ENCODE measurements at regions not wholly inside any gene's neighbourhood (a gene's known extent, or its start where the extent isn't known, plus 50 kb on each side); places are given as distances from the start of the nearest gene placed in this dataset.

DNA sequence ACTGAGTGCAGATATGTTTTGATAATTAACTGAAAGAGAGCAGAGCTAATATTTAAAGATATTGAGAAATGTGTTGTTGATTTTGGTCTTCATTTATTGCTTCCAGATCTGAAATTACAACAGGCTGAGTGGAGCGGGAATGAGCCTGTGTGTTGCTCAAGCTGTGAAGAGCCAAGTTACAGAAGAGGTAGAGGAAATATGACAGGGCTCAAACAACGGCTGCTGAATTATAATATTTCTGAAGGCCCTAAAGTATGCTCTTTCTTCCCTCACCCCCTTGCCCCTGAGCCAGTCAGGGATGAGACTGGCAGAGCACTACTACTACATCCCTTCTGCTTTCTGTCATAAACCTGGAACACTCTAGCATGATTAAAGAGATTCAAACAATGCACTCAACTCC lies 115.6 kb downstream of the FANCF start:
- no peak for DNase-seq (ENCODE audit: low spot score in 2 of 2)
- Histone ChIP-seq H3K9me3 (no peaks in the 10 kb centered on the region), H3K27ac (no peak overlapping the region), H3K36me3 (no peaks in the 10 kb centered on the region), H3K4me3 (no peak overlapping the region), H3K4me1 (no peaks in the 10 kb centered on the region), H3K27me3 (no peaks in the 10 kb centered on the region)
- 47 to 60% methylated on average over 2 of the region's 2 CpGs for WGBS, 2 donors
- TF ChIP-seq EP300 (IDR thresholded peaks at IDR 0.05), result no peak
- TF ChIP-seq POLR2A (IDR thresholded peaks at IDR 0.05), result no peak
- TF ChIP-seq, protein P1, sequence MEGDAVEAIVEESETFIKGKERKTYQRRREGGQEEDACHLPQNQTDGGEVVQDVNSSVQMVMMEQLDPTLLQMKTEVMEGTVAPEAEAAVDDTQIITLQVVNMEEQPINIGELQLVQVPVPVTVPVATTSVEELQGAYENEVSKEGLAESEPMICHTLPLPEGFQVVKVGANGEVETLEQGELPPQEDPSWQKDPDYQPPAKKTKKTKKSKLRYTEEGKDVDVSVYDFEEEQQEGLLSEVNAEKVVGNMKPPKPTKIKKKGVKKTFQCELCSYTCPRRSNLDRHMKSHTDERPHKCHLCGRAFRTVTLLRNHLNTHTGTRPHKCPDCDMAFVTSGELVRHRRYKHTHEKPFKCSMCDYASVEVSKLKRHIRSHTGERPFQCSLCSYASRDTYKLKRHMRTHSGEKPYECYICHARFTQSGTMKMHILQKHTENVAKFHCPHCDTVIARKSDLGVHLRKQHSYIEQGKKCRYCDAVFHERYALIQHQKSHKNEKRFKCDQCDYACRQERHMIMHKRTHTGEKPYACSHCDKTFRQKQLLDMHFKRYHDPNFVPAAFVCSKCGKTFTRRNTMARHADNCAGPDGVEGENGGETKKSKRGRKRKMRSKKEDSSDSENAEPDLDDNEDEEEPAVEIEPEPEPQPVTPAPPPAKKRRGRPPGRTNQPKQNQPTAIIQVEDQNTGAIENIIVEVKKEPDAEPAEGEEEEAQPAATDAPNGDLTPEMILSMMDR (IDR thresholded peaks at IDR 0.05), result no peak

DNA sequence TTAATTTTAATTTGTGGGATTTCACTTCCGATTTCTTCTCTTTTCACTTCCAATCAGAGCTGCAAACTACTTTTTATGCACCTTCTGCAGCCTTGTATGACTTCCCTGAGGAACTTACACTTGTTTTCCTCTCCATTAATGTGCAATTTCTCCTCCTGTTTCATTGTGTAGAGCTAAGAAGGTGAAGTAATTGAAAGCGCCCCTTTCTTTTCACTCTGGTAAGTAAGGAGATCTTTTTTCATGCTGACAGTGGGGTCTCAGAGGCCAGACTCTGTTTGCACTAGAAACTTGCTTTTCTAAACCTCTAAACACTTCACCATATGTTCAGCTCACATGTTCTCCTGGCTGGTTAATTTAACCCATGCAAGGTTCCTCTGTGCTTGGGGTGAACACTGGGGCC lies 117.0 kb downstream of the FANCF start:
- Histone ChIP-seq H3K4me3 (no peak overlapping the region), H3K9me3 (no peaks in the 10 kb centered on the region), H3K4me1 (no peaks in the 10 kb centered on the region), H3K27me3 (no peaks in the 10 kb centered on the region), H3K36me3 (no peaks in the 10 kb centered on the region), H3K27ac (no peak overlapping the region)
- TF ChIP-seq, protein P1 (IDR thresholded peaks at IDR 0.05), result no peak
- TF ChIP-seq POLR2A (IDR thresholded peaks at IDR 0.05) (no peak), EP300 (IDR thresholded peaks at IDR 0.05) (no peak)
- WGBS, 2 donors, result 56 to 76% methylated on average over 2 of the region's 2 CpGs
- no peak for DNase-seq (ENCODE audit: low spot score in 2 of 2)

DNA sequence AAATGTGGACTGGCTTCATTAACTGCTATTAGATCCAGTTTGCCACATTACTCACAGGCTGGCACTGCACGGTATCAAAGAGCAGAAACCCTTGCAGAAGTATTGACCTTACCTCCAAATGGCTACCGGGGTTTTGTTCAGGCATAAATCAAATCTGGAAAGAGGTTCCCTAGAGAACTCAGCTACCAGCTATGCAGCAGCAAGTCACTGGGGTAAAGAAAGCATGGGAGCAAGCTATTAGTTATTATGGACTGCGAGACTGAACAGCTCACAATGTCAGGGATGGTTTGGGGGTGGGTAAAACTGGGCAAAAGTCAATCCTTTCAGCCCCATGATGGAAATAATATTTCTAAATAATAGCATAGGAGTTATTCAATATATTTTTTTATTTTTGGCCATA lies 128.1 kb downstream of the FANCF start:
- 51 to 63% methylated on average over 3 of the region's 3 CpGs for WGBS, 2 donors
- TF ChIP-seq EP300 (IDR thresholded peaks at IDR 0.05), result no peak
- TF ChIP-seq POLR2A (IDR thresholded peaks at IDR 0.05), result no peak
- TF ChIP-seq, protein P1 (IDR thresholded peaks at IDR 0.05), result no peak
- Histone ChIP-seq H3K4me3 (no peak overlapping the region), H3K9me3 (no peaks in the 10 kb centered on the region), H3K27me3 (no peaks in the 10 kb centered on the region), H3K4me1 (no peaks in the 10 kb centered on the region), H3K27ac (no peak overlapping the region), H3K36me3 (no peaks in the 10 kb centered on the region)
- DNase-seq (ENCODE audit: low spot score in 2 of 2), result no peak

DNA sequence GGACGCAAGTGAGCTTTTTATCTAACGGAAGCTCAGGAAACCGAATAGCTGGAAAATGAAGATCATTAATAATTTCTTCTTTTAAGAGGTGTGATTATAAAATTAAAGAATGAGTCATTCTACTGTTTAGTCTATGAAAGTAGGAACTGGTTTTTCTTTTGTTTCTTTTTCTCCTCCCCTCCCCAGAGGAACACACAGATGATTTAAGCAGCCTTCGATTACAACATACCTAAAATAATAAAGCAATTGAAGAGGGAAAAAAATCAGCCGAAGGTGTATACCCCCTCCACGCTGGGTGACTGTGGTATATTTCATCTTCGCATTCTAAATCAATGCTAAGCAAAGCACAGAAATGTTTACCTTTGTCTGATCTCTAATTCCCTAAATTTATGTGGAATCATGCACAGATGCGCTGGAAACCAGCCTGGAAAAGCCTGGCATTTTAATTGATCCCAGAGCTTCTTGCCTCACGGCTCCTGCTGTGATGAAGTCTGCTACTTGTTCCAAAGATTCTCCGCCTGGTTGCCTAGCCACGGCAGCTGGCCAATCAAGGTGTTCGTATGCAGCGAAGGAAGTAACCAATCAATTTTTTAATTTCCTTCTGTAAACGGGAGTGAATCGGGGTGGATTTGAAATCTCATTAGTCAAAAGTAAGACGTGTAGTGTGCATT lies 133.9 kb downstream of the FANCF start:
- H3K4me3 ChIP-seq, result no peak overlapping the region
- no peaks in the 10 kb centered on the region for H3K36me3 ChIP-seq
- DNase-seq (ENCODE audit: low spot score in 2 of 2), result no peak
- TF ChIP-seq POLR2A (IDR thresholded peaks at IDR 0.05), result no peak
- no peak for TF ChIP-seq EP300 (IDR thresholded peaks at IDR 0.05)
- TF ChIP-seq, protein P1 (IDR thresholded peaks at IDR 0.05), result no peak
- no peaks in the 10 kb centered on the region for H3K9me3 ChIP-seq
- no peaks in the 10 kb centered on the region for H3K27me3 ChIP-seq
- H3K27ac ChIP-seq, result no peak overlapping the region
- H3K4me1 ChIP-seq, result peaks cover 0 to 5% (median 0%) of the 10 kb centered on the region in 4 donors
- WGBS, 2 donors, result 46 to 59% methylated on average over 16 of the region's 16 CpGs

DNA sequence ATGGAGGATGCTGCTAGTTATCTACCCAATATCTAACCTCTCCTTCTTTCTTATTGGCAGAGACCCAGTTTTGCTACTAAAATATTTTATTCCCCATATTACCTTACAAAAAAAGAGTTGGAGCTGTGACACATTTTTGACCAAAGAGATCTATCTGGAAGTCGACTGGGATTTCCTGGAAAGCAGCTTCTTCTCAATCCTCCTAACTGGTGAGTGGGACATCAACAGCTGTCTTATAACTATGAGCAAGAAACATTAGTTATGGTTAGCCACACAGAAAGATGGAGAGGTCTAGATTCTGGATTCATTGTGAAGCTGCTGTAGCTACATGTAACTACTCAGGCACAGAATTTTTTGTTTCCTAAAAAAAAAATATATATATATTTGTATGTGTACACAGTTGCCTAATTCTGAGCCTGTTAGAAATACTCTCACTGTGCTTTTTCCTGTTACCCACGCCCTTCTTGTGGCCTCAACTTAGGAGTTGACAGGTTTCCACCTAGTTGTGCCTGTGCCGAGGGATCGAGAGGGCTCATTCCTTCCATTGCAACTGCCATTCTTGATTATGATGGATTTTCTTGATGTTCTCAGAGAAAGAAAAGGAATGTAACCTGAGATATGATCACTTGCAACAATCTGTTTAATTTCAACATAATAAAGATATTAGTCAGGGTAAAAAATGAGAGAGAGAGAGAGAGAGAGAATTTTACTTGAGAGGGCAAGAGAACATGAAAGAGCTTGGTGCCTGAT lies 142.0 kb downstream of the SLC17A6 start:
- Histone ChIP-seq H3K27me3 (no peaks in the 10 kb centered on the region), H3K4me3 (no peak overlapping the region), H3K27ac (no peak overlapping the region), H3K4me1 (no peaks in the 10 kb centered on the region), H3K9me3 (no peaks in the 10 kb centered on the region), H3K36me3 (no peaks in the 10 kb centered on the region)
- TF ChIP-seq EP300 (IDR thresholded peaks at IDR 0.05) (no peak), POLR2A (IDR thresholded peaks at IDR 0.05) (no peak)
- TF ChIP-seq, protein P1 (IDR thresholded peaks at IDR 0.05), result no peak
- 74 to 84% methylated on average over 4 of the region's 4 CpGs for WGBS, 2 donors
- no peak for DNase-seq (ENCODE audit: low spot score in 2 of 2)
